Hematopoietic multipotent progenitor cell treated with erythropoietin and hydrocortisone succinate and interleukin-3 and kit ligand, for 8 days (in vitro differentiated cells): ENCODE measurements at regions not wholly inside any gene's neighbourhood (a gene's known extent, or its start where the extent isn't known, plus 50 kb on each side); places are given as distances from the start of the nearest gene placed in this dataset.

Experiments
- DNase-seq: peaks from one replicate; pipeline ENCODE4 v3.0.0-alpha.2; 2015

- no peak for DNase-seq
Observed at GRCh38 chr12:69065775-69066174, 132.8 kb upstream of the CPM start.

GRCh38 chr12:69066492-69067373 lies 133.8 kb upstream of the CPM start:
- DNase-seq, result no peak

GRCh38 chr12:69067713-69068112 lies 134.7 kb upstream of the CPM start:
- DNase-seq, result no peak

- no peak for DNase-seq
Observed at GRCh38 chr12:69068448-69068847, 135.5 kb upstream of the CPM start.

GRCh38 chr12:69069479-69069878 lies 136.5 kb upstream of the CPM start:
- DNase-seq, result no peak

DNA sequence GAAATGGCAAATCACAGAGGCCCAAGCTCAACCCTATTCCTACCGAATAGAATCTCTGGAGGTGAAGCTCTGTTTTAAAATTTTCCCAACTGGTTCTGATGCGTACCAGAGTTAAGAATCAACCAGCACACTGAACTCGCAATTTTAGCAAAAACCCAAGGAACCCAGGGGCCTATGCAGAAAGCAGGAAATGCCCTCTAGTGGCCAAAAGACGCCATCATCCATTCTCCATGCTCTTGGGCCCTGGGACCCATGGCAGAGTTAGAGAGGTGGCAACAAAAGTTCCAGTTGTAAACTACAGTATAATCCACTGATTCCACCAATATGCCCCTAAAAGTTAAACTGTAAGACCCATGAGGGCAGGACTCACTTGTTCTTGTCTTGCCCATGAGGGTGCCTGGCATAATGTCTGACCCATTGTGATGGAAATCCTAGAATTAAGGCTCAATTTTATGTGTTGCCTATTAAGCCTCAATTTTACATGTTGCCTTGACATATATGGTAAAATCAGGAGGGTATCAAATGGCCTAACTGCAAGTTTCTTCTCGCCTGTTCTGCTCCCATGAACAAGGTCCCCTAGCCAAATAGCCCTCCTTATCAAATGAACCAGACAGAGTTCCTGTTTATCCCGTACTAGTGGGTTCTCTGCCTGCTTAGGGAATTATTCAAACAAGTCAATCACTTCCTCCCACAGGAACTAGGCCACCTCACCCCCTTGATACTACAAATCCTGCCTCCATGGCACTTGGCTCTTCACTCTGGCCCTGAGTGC lies 137.5 kb upstream of the CPM start:
- DNase-seq, result peak; percentile 69

DNA sequence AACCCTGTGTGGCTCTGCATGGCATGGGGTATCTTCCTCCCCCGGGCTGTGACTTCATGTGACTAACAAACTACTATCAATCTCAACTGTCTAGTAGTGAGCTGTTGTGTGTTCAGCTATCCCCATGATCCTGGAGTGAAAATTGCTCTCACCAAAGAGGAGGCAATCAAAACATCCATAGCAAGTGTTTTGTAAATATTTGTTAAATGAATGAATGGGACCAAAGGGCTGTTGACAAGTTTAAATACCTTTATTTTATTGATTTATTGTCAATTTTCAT lies 138.1 kb upstream of the CPM start:
- DNase-seq, result no peak

- DNase-seq, result peak; percentile 53
Observed at GRCh38 chr12:69073035-69073434, 140.1 kb upstream of the CPM start.

DNA sequence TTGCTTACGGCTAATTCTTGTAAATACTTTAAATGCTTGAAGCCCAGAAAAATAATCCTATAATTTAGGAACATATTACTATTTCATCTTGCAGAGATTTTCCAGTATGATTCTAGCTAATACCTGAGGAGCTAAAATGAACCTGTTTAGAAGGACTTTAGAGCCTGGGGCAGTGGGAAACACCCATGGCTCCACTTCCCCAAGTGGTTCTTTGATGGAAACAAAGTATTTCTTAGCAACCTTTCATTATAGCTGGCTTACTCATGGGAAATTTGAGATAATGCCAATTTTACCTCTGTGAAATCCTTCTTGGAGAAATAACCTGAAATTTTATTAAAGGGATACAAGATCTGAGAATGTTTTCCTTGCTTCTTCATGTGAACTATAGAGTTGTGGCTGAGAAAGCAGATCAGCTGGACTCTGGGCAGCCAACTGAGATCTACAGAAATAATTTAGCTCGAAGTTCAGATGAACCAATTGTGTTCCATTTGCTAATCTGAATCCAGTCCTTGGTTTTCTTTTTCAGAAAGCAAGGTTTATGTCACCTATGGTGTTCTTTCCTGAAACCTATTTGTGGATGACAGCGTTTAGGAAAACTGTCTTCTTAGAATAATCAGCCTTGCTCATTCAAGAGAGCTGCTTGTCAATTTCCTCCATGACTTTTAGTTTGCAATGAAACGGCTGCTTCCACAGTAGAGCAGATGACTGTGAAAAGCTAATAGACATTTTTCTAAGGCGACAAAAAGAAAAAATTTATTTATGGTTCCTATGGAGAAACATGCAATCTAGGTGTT lies 141.8 kb upstream of the CPM start:
- DNase-seq, result no peak

DNA sequence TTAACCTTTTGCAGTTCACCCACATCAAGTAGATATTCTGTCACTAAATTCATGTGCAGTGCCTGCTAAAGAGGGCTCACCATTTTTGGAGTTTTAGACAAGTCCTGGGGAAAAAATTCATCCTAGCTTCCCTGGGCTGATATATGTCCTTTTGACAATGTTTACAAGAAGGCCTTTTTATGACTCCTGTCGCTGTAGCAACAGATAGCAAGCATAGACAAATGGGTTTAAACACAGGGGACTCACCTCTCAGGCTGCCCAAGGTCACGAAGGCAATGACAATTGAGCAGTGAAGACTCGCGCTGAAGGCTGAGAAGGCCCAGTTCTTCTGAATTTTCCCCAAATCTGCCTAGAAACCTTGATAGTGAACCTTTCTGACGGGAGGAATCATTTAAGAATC lies 150.7 kb upstream of the CPM start:
- no peak for DNase-seq

- no peak for DNase-seq
Observed at GRCh38 chr12:69084816-69085378, 151.9 kb upstream of the CPM start.

DNA sequence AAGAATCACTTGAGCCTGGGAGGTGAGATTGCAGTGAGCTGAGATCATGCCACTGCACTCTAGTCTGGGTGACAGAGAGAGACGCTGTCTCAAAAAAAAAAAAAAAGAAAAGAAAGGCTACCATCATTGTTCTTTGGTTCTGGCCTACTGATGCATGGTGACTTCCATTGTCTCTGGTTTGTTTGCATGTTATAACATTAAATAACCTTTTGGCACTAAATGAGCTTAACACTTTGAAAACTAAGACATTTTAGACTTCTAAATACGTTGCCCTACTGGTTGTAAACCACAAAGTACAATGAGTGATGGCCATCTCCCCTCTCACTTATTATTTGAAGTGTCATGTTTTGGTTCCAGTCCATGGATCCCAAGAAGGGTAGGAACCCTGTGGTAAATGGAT lies 152.9 kb upstream of the CPM start:
- DNase-seq, result no peak

- no peak for DNase-seq
Observed at GRCh38 chr12:69087986-69088385, 151.4 kb upstream of the CPSF6 start.

DNA sequence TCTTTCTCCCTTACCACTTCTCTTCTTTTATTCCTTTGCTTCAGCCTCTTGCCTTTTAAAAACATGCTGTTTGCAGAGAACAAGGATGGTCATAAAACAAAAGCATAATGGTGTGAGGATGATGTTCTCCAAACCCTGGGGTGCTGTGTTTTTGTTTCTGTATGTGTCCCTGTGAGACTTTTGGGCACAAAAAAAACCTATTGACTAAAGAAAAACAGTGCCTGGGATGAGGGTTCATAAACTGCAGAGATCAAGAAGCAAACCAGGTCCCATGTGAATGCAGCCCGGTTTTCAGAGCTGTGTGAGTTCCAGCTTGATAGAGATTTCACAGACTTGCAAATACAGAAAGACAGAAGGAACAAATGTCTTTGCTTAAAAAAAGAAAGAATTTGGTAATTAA lies 148.6 kb upstream of the CPSF6 start:
- no peak for DNase-seq

- no peak for DNase-seq
Observed at GRCh38 chr12:69091442-69092017, 147.8 kb upstream of the CPSF6 start.

GRCh38 chr12:69092137-69092536 lies 147.2 kb upstream of the CPSF6 start:
- no peak for DNase-seq

GRCh38 chr12:69094606-69095216 lies 144.7 kb upstream of the CPSF6 start:
- DNase-seq, result no peak

- DNase-seq, result no peak
Observed at GRCh38 chr12:69095765-69096477, 143.4 kb upstream of the CPSF6 start.

GRCh38 chr12:69096669-69097335 lies 142.6 kb upstream of the CPSF6 start:
- DNase-seq, result no peak

DNA sequence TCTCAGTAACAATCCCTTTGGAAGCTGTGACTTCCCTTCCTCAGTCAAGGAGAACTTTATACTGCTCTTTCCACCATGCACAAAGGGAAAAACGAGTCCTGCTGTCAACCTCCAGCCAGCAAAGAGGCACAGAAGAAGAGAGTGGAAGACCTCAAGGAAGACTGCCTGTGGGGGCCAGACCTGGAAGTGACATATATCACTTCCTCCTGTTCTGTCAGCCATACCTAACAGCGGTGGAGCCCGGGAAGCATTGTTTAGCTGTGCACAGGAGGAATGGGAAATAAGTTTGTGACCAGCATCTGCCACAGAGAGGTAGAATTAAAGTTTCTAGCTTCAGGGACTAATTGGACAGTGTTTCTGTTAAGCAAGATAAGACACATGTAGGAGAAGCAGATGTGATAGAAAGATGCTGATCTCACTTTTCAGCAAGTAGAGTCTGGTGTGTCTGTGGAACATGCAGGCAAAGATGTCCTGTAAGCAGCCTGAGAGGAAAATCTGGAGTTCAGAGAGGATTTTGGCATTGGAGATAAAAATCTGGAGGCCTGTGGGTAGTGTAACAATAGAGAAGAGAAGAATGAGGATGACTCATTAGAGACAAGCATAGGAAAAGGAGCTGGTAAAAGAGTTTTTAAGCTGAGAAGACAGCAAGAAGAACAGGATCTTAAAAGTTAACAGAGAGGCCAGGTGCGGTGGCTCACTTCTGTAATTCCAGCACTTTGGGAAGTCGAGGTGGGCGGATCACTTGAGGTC lies 141.6 kb upstream of the CPSF6 start:
- no peak for DNase-seq
